ENCODE measurements at regions not wholly inside any gene's neighbourhood (a gene's known extent, or its start where the extent isn't known, plus 50 kb on each side); places are given as distances from the start of the nearest gene placed in this dataset.

DNA sequence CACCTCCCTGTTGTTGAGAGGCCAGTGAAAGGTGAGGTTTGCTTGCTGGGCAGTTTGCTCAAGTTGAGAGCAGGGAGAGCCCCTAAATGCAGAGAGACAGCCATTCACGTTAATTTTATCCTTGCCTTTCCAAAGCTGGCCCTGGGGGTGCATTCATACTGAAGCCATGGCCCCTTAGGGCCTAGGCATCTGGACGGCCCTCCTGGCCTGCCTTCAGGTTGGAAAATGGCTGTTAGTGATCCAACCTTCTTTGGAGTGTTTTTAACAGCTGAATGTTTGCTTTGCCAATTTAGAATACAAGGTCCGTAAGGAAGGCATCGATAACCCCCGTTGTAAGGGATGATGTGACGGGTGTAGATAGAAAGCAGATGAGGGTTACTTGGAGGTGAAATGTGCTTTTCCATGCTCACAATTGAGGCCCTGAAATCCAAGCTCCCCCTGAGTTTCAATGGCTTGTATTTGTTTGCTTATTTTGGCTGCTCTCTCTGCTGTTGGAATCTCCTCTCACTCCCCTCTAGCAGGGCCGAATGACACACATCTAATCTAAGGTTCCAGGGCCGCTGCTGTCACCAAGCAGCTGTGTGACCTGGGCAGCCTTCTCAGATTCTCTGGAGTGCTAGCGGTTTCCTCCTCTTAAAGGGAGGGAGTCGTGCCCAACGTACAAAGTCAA lies 171.6 kb upstream of the MKI67 start:
- Histone ChIP-seq H3K27ac (ENCODE audit: insufficient read depth, low read depth, low read length) (no peak overlapping the region), H3K79me2 (ENCODE audit: control insufficient read depth, insufficient read depth, low read length) (no peaks in the 10 kb centered on the region), H3K9me1 (replicated peaks; ENCODE audit: control insufficient read depth, extremely low read depth, insufficient read depth, low read length) (no peaks in the 10 kb centered on the region), H2AFZ (ENCODE audit: low read depth, low read length) (no peak overlapping the region), H3K9me3 (replicated peaks; ENCODE audit: control insufficient read depth, insufficient read depth, low read length) (no peaks in the 10 kb centered on the region), H4K20me1 (replicated peaks; ENCODE audit: control insufficient read depth, extremely low read depth, insufficient read depth, low read length) (no peaks in the 10 kb centered on the region), H3K9ac (replicated peaks; ENCODE audit: extremely low read depth, insufficient read depth, low read length) (no peak overlapping the region), H3K4me1 (ENCODE audit: control insufficient read depth, extremely low read depth, insufficient read depth, low read length) (no peaks in the 10 kb centered on the region), H3K4me2 (ENCODE audit: insufficient read depth, low read length) (no peak overlapping the region), H3K27me3 (ENCODE audit: control insufficient read depth in 2 of 2, insufficient read depth in 2 of 2, low read length in 2 of 2) (no peaks in the 10 kb centered on the region), H3K4me3 (replicated peaks in 1 of 3; ENCODE audit: insufficient read depth in 1 of 3, low read depth in 1 of 3, low read length in 3 of 3) (no peak overlapping the region), H3K36me3 (ENCODE audit: control insufficient read depth in 2 of 2, extremely low read depth in 1 of 2, insufficient read depth in 2 of 2, low read length in 2 of 2) (no peaks in the 10 kb centered on the region)
- intact Hi-C loops (cut with micrococcal nuclease), result no loop called here
- dilution Hi-C loops (cut with MboI; ENCODE audit: extremely low pct_ligation_motif_present, low sequenced_read_pairs), result no loop called here
- no peak for DNase-seq (ENCODE audit: low read depth, low spot score)
- no peak for TF ChIP-seq FOS (IDR thresholded peaks at IDR 0.05; ENCODE audit: borderline replicate concordance, insufficient read depth, low read length)
- TF ChIP-seq GATA2 (IDR thresholded peaks at IDR 0.05; ENCODE audit: insufficient read depth, insufficient read length, low read depth, low read length), result no peak
- TF ChIP-seq EZH2 (IDR thresholded peaks at IDR 0.05; ENCODE audit: borderline replicate concordance, low read depth, low read length, severe bottlenecking), result no peak
- no peak for TF ChIP-seq JUN (IDR thresholded peaks at IDR 0.05; ENCODE audit: borderline replicate concordance, insufficient read depth, insufficient read length, low read depth)
- TF ChIP-seq POLR2AphosphoS5 (IDR thresholded peaks at IDR 0.05; ENCODE audit: insufficient read depth, low read depth, low read length), result no peak
- TF ChIP-seq POLR2A (IDR thresholded peaks at IDR 0.05; ENCODE audit: low read depth, low read length), result no peak
- TF ChIP-seq, protein P1, sequence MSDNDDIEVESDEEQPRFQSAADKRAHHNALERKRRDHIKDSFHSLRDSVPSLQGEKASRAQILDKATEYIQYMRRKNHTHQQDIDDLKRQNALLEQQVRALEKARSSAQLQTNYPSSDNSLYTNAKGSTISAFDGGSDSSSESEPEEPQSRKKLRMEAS (IDR thresholded peaks at IDR 0.05; ENCODE audit: insufficient read depth, insufficient read length), result no peak
- no peak for TF ChIP-seq MYC (IDR thresholded peaks at IDR 0.05; ENCODE audit: low read depth, low read length)
- BruUV-seq (replicated peaks), result no TSS peak
- POLR2A ChIA-PET, result no interaction called here
- CTCF ChIA-PET, result no interaction called here
- FAIRE-seq, result no peak

DNA sequence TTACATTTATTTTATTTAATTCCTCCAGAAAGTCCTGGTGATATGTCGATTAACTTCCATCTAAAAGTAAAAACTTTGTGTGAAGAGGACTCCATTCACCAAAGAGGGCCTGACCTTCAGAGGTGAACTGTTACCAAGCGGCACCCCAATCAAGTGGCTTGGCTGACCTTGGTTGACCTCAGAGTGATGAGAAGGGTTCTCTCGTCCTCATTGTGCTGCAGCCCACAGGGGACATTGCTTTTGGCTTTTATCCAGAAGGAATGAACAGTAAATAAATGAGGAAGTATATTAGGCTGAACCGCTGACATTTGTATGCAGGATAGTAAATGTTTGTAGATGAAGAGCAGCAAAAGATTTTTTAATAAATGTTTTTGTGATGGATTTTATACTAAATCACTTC lies 172.4 kb upstream of the MKI67 start:
- DNase-seq (ENCODE audit: low read depth, low spot score) (no peak), FAIRE-seq (no peak)
- ChIA-PET CTCF (no interaction called here), POLR2A (no interaction called here)
- Histone ChIP-seq H3K9me3 (replicated peaks; ENCODE audit: control insufficient read depth, insufficient read depth, low read length) (no peaks in the 10 kb centered on the region), H3K79me2 (ENCODE audit: control insufficient read depth, insufficient read depth, low read length) (no peaks in the 10 kb centered on the region), H3K27ac (ENCODE audit: insufficient read depth, low read depth, low read length) (no peak overlapping the region), H3K36me3 (ENCODE audit: control insufficient read depth in 2 of 2, extremely low read depth in 1 of 2, insufficient read depth in 2 of 2, low read length in 2 of 2) (no peaks in the 10 kb centered on the region), H3K27me3 (ENCODE audit: control insufficient read depth in 2 of 2, insufficient read depth in 2 of 2, low read length in 2 of 2) (no peaks in the 10 kb centered on the region), H3K4me1 (ENCODE audit: control insufficient read depth, extremely low read depth, insufficient read depth, low read length) (no peaks in the 10 kb centered on the region), H3K9ac (replicated peaks; ENCODE audit: extremely low read depth, insufficient read depth, low read length) (no peak overlapping the region), H2AFZ (ENCODE audit: low read depth, low read length) (no peak overlapping the region), H3K4me2 (ENCODE audit: insufficient read depth, low read length) (no peak overlapping the region), H4K20me1 (replicated peaks; ENCODE audit: control insufficient read depth, extremely low read depth, insufficient read depth, low read length) (no peaks in the 10 kb centered on the region), H3K4me3 (replicated peaks in 1 of 3; ENCODE audit: insufficient read depth in 1 of 3, low read depth in 1 of 3, low read length in 3 of 3) (no peak overlapping the region), H3K9me1 (replicated peaks; ENCODE audit: control insufficient read depth, extremely low read depth, insufficient read depth, low read length) (no peaks in the 10 kb centered on the region)
- intact Hi-C loops (cut with micrococcal nuclease), result no loop called here
- dilution Hi-C loops (cut with MboI; ENCODE audit: extremely low pct_ligation_motif_present, low sequenced_read_pairs), result no loop called here
- TF ChIP-seq FOS (IDR thresholded peaks at IDR 0.05; ENCODE audit: borderline replicate concordance, insufficient read depth, low read length) (no peak), MYC (IDR thresholded peaks at IDR 0.05; ENCODE audit: low read depth, low read length) (no peak), JUN (IDR thresholded peaks at IDR 0.05; ENCODE audit: borderline replicate concordance, insufficient read depth, insufficient read length, low read depth) (no peak), EZH2 (IDR thresholded peaks at IDR 0.05; ENCODE audit: borderline replicate concordance, low read depth, low read length, severe bottlenecking) (no peak), POLR2AphosphoS5 (IDR thresholded peaks at IDR 0.05; ENCODE audit: insufficient read depth, low read depth, low read length) (no peak), POLR2A (IDR thresholded peaks at IDR 0.05; ENCODE audit: low read depth, low read length) (no peak), GATA2 (IDR thresholded peaks at IDR 0.05; ENCODE audit: insufficient read depth, insufficient read length, low read depth, low read length) (no peak)
- TF ChIP-seq, protein P1 (IDR thresholded peaks at IDR 0.05; ENCODE audit: insufficient read depth, insufficient read length), result no peak
- TF ChIP-seq, protein P2, sequence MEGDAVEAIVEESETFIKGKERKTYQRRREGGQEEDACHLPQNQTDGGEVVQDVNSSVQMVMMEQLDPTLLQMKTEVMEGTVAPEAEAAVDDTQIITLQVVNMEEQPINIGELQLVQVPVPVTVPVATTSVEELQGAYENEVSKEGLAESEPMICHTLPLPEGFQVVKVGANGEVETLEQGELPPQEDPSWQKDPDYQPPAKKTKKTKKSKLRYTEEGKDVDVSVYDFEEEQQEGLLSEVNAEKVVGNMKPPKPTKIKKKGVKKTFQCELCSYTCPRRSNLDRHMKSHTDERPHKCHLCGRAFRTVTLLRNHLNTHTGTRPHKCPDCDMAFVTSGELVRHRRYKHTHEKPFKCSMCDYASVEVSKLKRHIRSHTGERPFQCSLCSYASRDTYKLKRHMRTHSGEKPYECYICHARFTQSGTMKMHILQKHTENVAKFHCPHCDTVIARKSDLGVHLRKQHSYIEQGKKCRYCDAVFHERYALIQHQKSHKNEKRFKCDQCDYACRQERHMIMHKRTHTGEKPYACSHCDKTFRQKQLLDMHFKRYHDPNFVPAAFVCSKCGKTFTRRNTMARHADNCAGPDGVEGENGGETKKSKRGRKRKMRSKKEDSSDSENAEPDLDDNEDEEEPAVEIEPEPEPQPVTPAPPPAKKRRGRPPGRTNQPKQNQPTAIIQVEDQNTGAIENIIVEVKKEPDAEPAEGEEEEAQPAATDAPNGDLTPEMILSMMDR (IDR thresholded peaks at IDR 0.05; ENCODE audit: extremely low read depth in 1 of 2, insufficient read depth in 1 of 2, low read depth in 1 of 2, low read length in 2 of 2), result no peak
- no TSS peak for BruUV-seq (replicated peaks)
